SH-SY5Y (cell line): ENCODE measurements at regions not wholly inside any gene's neighbourhood (a gene's known extent, or its start where the extent isn't known, plus 50 kb on each side); places are given as distances from the start of the nearest gene placed in this dataset.

Experiments used
- GATA2 ChIP-seq: IDR thresholded peaks from 2 replicates; pipeline ENCODE4 v1.6.1; 2011; ENCODE audit warnings: mild to moderate bottlenecking, low read depth, low read length
- GATA3 ChIP-seq: IDR thresholded peaks from 2 replicates; pipeline ENCODE4 v1.6.1; 2011; ENCODE audit warnings: low read depth, mild to moderate bottlenecking, low read length, moderate library complexity

- TF ChIP-seq GATA3 (no peak), GATA2 (no peak)
These were observed 635.5 kb downstream of the XPNPEP1 start for GRCh38 chr10:109287858-109288257.
